H1 (cell line): ENCODE measurements at regions not wholly inside any gene's neighbourhood (a gene's known extent, or its start where the extent isn't known, plus 50 kb on each side); places are given as distances from the start of the nearest gene placed in this dataset.

Source experiments
- EP300 ChIP-seq, 2 experiments: IDR thresholded peaks; 1 replicate in 1 of 2; 2 replicates in 1 of 2; pipeline ENCODE4 v1.6.1; 2011 to 2012; ENCODE audit warnings: low read depth in 2 of 2, low read length in 2 of 2, mild to moderate bottlenecking in 2 of 2, borderline replicate concordance in 1 of 2, inconsistent platforms in 1 of 2, moderate library complexity in 1 of 2
- POLR2A ChIP-seq, 2 experiments: IDR thresholded peaks; 1 replicate in 1 of 2; 2 replicates in 1 of 2; pipeline ENCODE4 v1.6.1; 2011; ENCODE audit warnings: low read depth in 2 of 2, low read length in 2 of 2, mild to moderate bottlenecking in 2 of 2; ENCODE audit errors: control extremely low read depth in 1 of 2
- POLR2AphosphoS5 ChIP-seq: IDR thresholded peaks from 2 replicates; pipeline ENCODE4 v1.6.1; 2011; ENCODE audit warnings: low read depth, low read length
- SIN3A ChIP-seq, 2 experiments: IDR thresholded peaks in 1 of 2; conservative IDR thresholded peaks in 1 of 2; 2 replicates each; pipeline ENCODE4 v1.6.1; 2011 to 2012; ENCODE audit warnings: low read length in 2 of 2, improper control_type of control experiment in 1 of 2, low read depth in 1 of 2, mild to moderate bottlenecking in 1 of 2
- TF ChIP-seq, protein P1 (sequence below), 3 experiments: IDR thresholded peaks; 1 replicate in 2 of 3; 2 replicates in 1 of 3; pipeline versions ENCODE4 v1.5.1 to v1.6.1; 2011; ENCODE audit warnings: low read length in 3 of 3, mild to moderate bottlenecking in 3 of 3, inconsistent platforms in 2 of 3, low read depth in 1 of 3, moderate library complexity in 1 of 3; ENCODE audit not compliant: insufficient read depth in 1 of 3; ENCODE audit errors: control extremely low read depth in 1 of 3
- TF ChIP-seq, protein P2 (sequence below): IDR thresholded peaks from 2 replicates; pipeline ENCODE4 v1.6.1; 2012; ENCODE audit warnings: inconsistent platforms

DNA sequence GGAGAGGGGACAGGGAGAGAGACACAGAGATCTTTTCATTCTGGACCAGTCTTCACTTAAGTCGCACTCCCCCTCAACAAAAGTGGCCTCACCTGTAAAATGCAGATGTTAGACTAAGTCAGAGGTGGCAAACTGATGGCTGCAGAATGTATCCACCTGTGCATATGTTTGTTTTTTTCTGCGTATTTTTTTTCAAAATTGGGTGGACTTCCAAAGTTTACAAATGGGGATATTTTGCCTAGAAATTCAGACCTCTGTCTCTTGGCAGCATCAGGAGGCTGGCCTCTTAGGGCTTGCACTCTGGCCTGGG lies 525.0 kb downstream of the MATN1 start:
- TF ChIP-seq POLR2A (IDR thresholded peaks at IDR 0.05; ENCODE audit: control extremely low read depth in 1 of 2, low read depth in 2 of 2, low read length in 2 of 2) = no peak
- TF ChIP-seq, protein P1, sequence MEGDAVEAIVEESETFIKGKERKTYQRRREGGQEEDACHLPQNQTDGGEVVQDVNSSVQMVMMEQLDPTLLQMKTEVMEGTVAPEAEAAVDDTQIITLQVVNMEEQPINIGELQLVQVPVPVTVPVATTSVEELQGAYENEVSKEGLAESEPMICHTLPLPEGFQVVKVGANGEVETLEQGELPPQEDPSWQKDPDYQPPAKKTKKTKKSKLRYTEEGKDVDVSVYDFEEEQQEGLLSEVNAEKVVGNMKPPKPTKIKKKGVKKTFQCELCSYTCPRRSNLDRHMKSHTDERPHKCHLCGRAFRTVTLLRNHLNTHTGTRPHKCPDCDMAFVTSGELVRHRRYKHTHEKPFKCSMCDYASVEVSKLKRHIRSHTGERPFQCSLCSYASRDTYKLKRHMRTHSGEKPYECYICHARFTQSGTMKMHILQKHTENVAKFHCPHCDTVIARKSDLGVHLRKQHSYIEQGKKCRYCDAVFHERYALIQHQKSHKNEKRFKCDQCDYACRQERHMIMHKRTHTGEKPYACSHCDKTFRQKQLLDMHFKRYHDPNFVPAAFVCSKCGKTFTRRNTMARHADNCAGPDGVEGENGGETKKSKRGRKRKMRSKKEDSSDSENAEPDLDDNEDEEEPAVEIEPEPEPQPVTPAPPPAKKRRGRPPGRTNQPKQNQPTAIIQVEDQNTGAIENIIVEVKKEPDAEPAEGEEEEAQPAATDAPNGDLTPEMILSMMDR (IDR thresholded peaks at IDR 0.05; ENCODE audit: control extremely low read depth in 1 of 3, insufficient read depth in 1 of 3, low read depth in 1 of 3, low read length in 3 of 3) = no peak
- no peak for TF ChIP-seq SIN3A (conservative IDR thresholded peaks at IDR 0.05 in 1 of 2, IDR thresholded peaks at IDR 0.05 in 1 of 2; ENCODE audit: low read depth in 1 of 2, low read length in 2 of 2)
- TF ChIP-seq POLR2AphosphoS5 = no peak
- TF ChIP-seq, protein P2, sequence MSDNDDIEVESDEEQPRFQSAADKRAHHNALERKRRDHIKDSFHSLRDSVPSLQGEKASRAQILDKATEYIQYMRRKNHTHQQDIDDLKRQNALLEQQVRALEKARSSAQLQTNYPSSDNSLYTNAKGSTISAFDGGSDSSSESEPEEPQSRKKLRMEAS = no peak
- TF ChIP-seq EP300 (IDR thresholded peaks at IDR 0.05; ENCODE audit: borderline replicate concordance in 1 of 2, low read depth in 2 of 2, low read length in 2 of 2) = no peak
